SK-N-SH (cell line): ENCODE measurements at regions not wholly inside any gene's neighbourhood (a gene's known extent, or its start where the extent isn't known, plus 50 kb on each side); places are given as distances from the start of the nearest gene placed in this dataset.

Experiments
- CTCF ChIA-PET: fragments of 300-600, 350-600 bp; formaldehyde crosslinking; extraction: SDS; loops from one replicate; lab custom pipeline; 2021; lab: Yijun Ruan, JAX
- POLR2A ChIA-PET: fragments of 350-600 bp; sonication (Branson Sonifier 250); formaldehyde crosslinking; extraction: SDS; loops from one replicate; lab custom pipeline; 2020; ENCODE audit warnings: antibody characterized with exemption, inconsistent platforms; lab: Yijun Ruan, JAX
- DNase-seq: peaks from one replicate; pipeline ENCODE4 v3.0.0; 2012
- H2AFZ ChIP-seq: fragments of 200-600 bp; sonication (generic); 2 replicates; pipeline ENCODE4 v1.8.1; 2016; ENCODE audit warnings: antibody characterized with exemption, mild to moderate bottlenecking, low read depth
- H3F3A ChIP-seq: fragments of 200-600 bp; sonication (generic); replicated peaks from 2 replicates; pipeline ENCODE3; 2016; ENCODE audit warnings: antibody characterized with exemption, mild to moderate bottlenecking; ENCODE audit not compliant: insufficient read depth
- H3K27ac ChIP-seq, 2 experiments: fragments of 200-500 bp in 1 of 2; fragments of 200-600 bp in 1 of 2; sonication (Bioruptor generic) in 1 of 2; sonication (generic), shearing (Covaris generic) in 1 of 2; 2 replicates each; pipeline versions ENCODE4 v1.5.1 to v1.6.1; 2014 to 2016; ENCODE audit warnings: low read depth in 2 of 2, inconsistent platforms in 1 of 2, low read length in 1 of 2, mild to moderate bottlenecking in 1 of 2, mixed read lengths in 1 of 2
- H3K27me3 ChIP-seq: fragments of 200-600 bp; sonication (generic), shearing (Covaris generic); 2 replicates; pipeline ENCODE4 v1.6.1; 2016; ENCODE audit warnings: mixed run types; ENCODE audit not compliant: insufficient read depth
- H3K36me3 ChIP-seq, 2 experiments: fragments of 200-500 bp in 1 of 2; fragments of 200-600 bp in 1 of 2; sonication (Bioruptor generic) in 1 of 2; sonication (generic) in 1 of 2; replicated peaks in 1 of 2; 2 replicates each; pipeline versions ENCODE3 to v1.5.1; 2014 to 2016; ENCODE audit warnings: low read length in 1 of 2, mild to moderate bottlenecking in 1 of 2; ENCODE audit not compliant: insufficient read depth in 2 of 2, control insufficient read depth in 1 of 2
- H3K4me1 ChIP-seq, 2 experiments: fragments of 200-500 bp in 1 of 2; fragments of 200-600 bp in 1 of 2; sonication (Bioruptor generic) in 1 of 2; sonication (generic), shearing (Covaris generic) in 1 of 2; 2 replicates each; pipeline versions ENCODE4 v1.5.1 to v1.6.1; 2014 to 2016; ENCODE audit warnings: low read depth in 1 of 2, low read length in 1 of 2, mixed run types in 1 of 2; ENCODE audit not compliant: insufficient read depth in 2 of 2, control insufficient read depth in 1 of 2
- H3K4me2 ChIP-seq: fragments of 200-600 bp; sonication (generic), shearing (Covaris generic); 2 replicates; pipeline ENCODE4 v1.6.1; 2017; ENCODE audit warnings: mixed run types
- H3K4me3 ChIP-seq, 2 experiments: fragments of 200-500 bp in 1 of 2; fragments of 200-600 bp in 1 of 2; sonication (Bioruptor generic) in 1 of 2; sonication (generic), shearing (Covaris generic) in 1 of 2; 2 replicates each; pipeline versions ENCODE4 v1.5.1 to v1.8.1; 2014 to 2016; ENCODE audit warnings: low read depth in 2 of 2, inconsistent platforms in 1 of 2, low read length in 1 of 2, mild to moderate bottlenecking in 1 of 2, mixed read lengths in 1 of 2, moderate library complexity in 1 of 2
- H3K79me2 ChIP-seq: fragments of 200-600 bp; sonication (generic); 2 replicates; pipeline ENCODE4 v1.8.1; 2017; ENCODE audit warnings: mild to moderate bottlenecking; ENCODE audit not compliant: insufficient read depth
- H3K9ac ChIP-seq: fragments of 200-600 bp; sonication (generic); 2 replicates; pipeline ENCODE4 v1.6.1; 2017; ENCODE audit warnings: mixed run types
- H3K9me2 ChIP-seq: fragments of 200-600 bp; sonication (generic); 2 replicates; pipeline ENCODE4 v1.6.1; 2017; ENCODE audit warnings: mixed run types
- H3K9me3 ChIP-seq: fragments of 200-600 bp; sonication (generic); 2 replicates; pipeline ENCODE4 v1.6.1; 2017; ENCODE audit warnings: mixed run types, mild to moderate bottlenecking, moderate library complexity
- H4K20me1 ChIP-seq: fragments of 200-600 bp; sonication (generic); 2 replicates; pipeline ENCODE4 v1.6.1; 2017; ENCODE audit warnings: mild to moderate bottlenecking, mixed run types; ENCODE audit not compliant: insufficient read depth
- CHD2 ChIP-seq: fragments of 150-350 bp; IDR thresholded peaks from 2 replicates; pipeline ENCODE4 v1.6.1; 2018; ENCODE audit warnings: low read length; ENCODE audit not compliant: partially characterized antibody
- CTCF ChIP-seq: fragments of 200-600 bp; sonication (generic); IDR thresholded peaks from 2 replicates; pipeline ENCODE4 v1.6.1; 2017; ENCODE audit warnings: antibody characterized with exemption, mild to moderate bottlenecking, moderate library complexity
- ELF1 ChIP-seq: IDR thresholded peaks from 2 replicates; pipeline ENCODE4 v1.4.0; 2012
- EP300 ChIP-seq, 2 experiments: IDR thresholded peaks; 2 replicates each; pipeline versions ENCODE4 v1.4.0 to v1.6.1; 2012; ENCODE audit warnings: borderline replicate concordance in 1 of 2, low read depth in 1 of 2, low read length in 1 of 2
- FOSL2 ChIP-seq: IDR thresholded peaks from 2 replicates; pipeline ENCODE4 v1.4.0; 2012; ENCODE audit warnings: low read depth, mild to moderate bottlenecking, moderate library complexity, borderline replicate concordance
- GABPA ChIP-seq: IDR thresholded peaks from 2 replicates; pipeline ENCODE4 v1.4.0; 2012; ENCODE audit warnings: low read depth, mild to moderate bottlenecking
- GATA2 ChIP-seq: sonication (generic); formaldehyde crosslinking; IDR thresholded peaks from 2 replicates; pipeline ENCODE4 v1.5.0; 2020; ENCODE audit warnings: mild to moderate bottlenecking, missing genetic modification reagents
- JUND ChIP-seq: IDR thresholded peaks from 2 replicates; pipeline ENCODE4 v1.4.0; 2012
- MAX ChIP-seq: IDR thresholded peaks from 2 replicates; pipeline ENCODE4 v1.4.0; 2012; ENCODE audit warnings: low read depth
- MXI1 ChIP-seq: IDR thresholded peaks from 2 replicates; pipeline ENCODE4 v1.6.1; 2012; ENCODE audit warnings: mild to moderate bottlenecking, low read depth, low read length, improper control_type of control experiment
- PBX3 ChIP-seq: IDR thresholded peaks from 2 replicates; pipeline ENCODE4; 2012
- RAD21 ChIP-seq: IDR thresholded peaks from 2 replicates; pipeline ENCODE4 v1.6.1; 2012; ENCODE audit warnings: mild to moderate bottlenecking, low read length
- RCOR1 ChIP-seq: fragments of 150-350 bp; IDR thresholded peaks from 2 replicates; pipeline ENCODE4 v1.6.1; 2017; ENCODE audit warnings: antibody characterized with exemption, low read length
- RFX5 ChIP-seq: IDR thresholded peaks from 2 replicates; pipeline ENCODE4 v1.6.1; 2012; ENCODE audit warnings: mild to moderate bottlenecking, improper control_type of control experiment, low read length
- SIN3A ChIP-seq: IDR thresholded peaks from 2 replicates; pipeline ENCODE4 v1.6.1; 2012; ENCODE audit warnings: low read depth, mild to moderate bottlenecking, low read length, moderate library complexity, borderline replicate concordance
- USF2 ChIP-seq: fragments of 150-350 bp; IDR thresholded peaks from 2 replicates; pipeline ENCODE4 v1.6.1; 2017; ENCODE audit warnings: antibody characterized with exemption, low read length, low read depth, borderline replicate concordance
- YY1 ChIP-seq: IDR thresholded peaks from 2 replicates; pipeline ENCODE4 v1.4.0; 2012; ENCODE audit warnings: low read depth, mild to moderate bottlenecking
- WGBS: methylation state at CpG from one replicate; pipeline ENCODE4 v1.1.6; 2017; ENCODE audit warnings: low lambda C conversion rate; 5-methylcytosine and 5-hydroxymethylcytosine counted together

GRCh38 chr6:2476376-2476775 lies 231.0 kb upstream of the GMDS start:
- Histone ChIP-seq H2AFZ (no peak overlapping the region), H3K4me1 (peaks cover 0 to 12% of the 10 kb centered on the region in 2 experiments; a peak in 1 of 4 replicates), H3K4me2 (no peak overlapping the region), H3F3A (no peaks in the 10 kb centered on the region), H3K27ac (no peak overlapping the region), H3K27me3 (peaks cover 7% of the 10 kb centered on the region; the same call in 1 of the 2 replicates), H3K4me3 (no peak overlapping the region), H3K9me3 (no peaks in the 10 kb centered on the region), H4K20me1 (no peaks in the 10 kb centered on the region), H3K36me3 (no peaks in the 10 kb centered on the region), H3K79me2 (no peaks in the 10 kb centered on the region), H3K9ac (no peak overlapping the region), H3K9me2 (no peaks in the 10 kb centered on the region)
- ChIA-PET POLR2A (no interaction called here), CTCF (no interaction called here)
- TF ChIP-seq CHD2 (no peak), USF2 (no peak), RCOR1 (no peak), JUND (no peak), FOSL2 (no peak), SIN3A (no peak)
- no peak for DNase-seq
- 16% methylated on average over 4 of the region's 4 CpGs for whole genome bisulfite sequencing

- H3K36me3 ChIP-seq: no peaks in the 10 kb centered on the region
- ChIA-PET CTCF (interaction anchor here (1.6 kb wide), 1 partner anchor 10 kb away, joined by 3 read pairs; no protein-coding TSS in a partner anchor), POLR2A (no interaction called here)
- no peaks in the 10 kb centered on the region for H3K79me2 ChIP-seq
- no peaks in the 10 kb centered on the region for H3K9me3 ChIP-seq
- H2AFZ ChIP-seq: no peak overlapping the region
- H3K27ac ChIP-seq: no peak overlapping the region
- H3K4me1 ChIP-seq: no peaks in the 10 kb centered on the region
- 40% methylated on average over 9 of the region's 9 CpGs for WGBS
- DNase-seq: no peak
- H3K4me3 ChIP-seq: no peak overlapping the region
- no peak overlapping the region for H3K4me2 ChIP-seq
- H4K20me1 ChIP-seq: no peaks in the 10 kb centered on the region
- TF ChIP-seq GATA2 (CRISPR knock-in tag) (no peak), EP300 (IDR thresholded peaks at IDR 0.05; ENCODE audit: borderline replicate concordance in 1 of 2, low read depth in 1 of 2, low read length in 1 of 2) (no peak), RCOR1 (no peak), RFX5 (no peak), MAX (no peak), MXI1 (no peak)
- peaks cover 21% of the 10 kb centered on the region; the same call in 1 of the 2 replicates for H3K27me3 ChIP-seq
- H3K9me2 ChIP-seq: no peaks in the 10 kb centered on the region
- H3F3A ChIP-seq: no peaks in the 10 kb centered on the region
- H3K9ac ChIP-seq: no peak overlapping the region
Observed at GRCh38 chr6:2471472-2471871, 226.1 kb upstream of the GMDS start.

GRCh38 chr6:2469428-2469827 lies 224.0 kb upstream of the GMDS start:
- 51% methylated on average over 7 of the region's 8 CpGs for WGBS
- H3K4me2 ChIP-seq: no peak overlapping the region
- no peaks in the 10 kb centered on the region for H4K20me1 ChIP-seq
- H3K4me3 ChIP-seq: no peak overlapping the region
- no peak for DNase-seq
- H3K9ac ChIP-seq: no peak overlapping the region
- ChIA-PET POLR2A (no interaction called here), CTCF (interaction anchor here (1.2 kb wide), 1 partner anchor 20 kb away, joined by 4 read pairs; no protein-coding TSS in a partner anchor)
- H3K79me2 ChIP-seq: no peaks in the 10 kb centered on the region
- H3K4me1 ChIP-seq: no peaks in the 10 kb centered on the region
- no peaks in the 10 kb centered on the region for H3K9me2 ChIP-seq
- no peaks in the 10 kb centered on the region for H3F3A ChIP-seq
- no peaks in the 10 kb centered on the region for H3K36me3 ChIP-seq
- no peak overlapping the region for H3K27ac ChIP-seq
- H3K9me3 ChIP-seq: no peaks in the 10 kb centered on the region
- H3K27me3 ChIP-seq: peaks cover 23% of the 10 kb centered on the region; the same call in 1 of the 2 replicates
- H2AFZ ChIP-seq: no peak overlapping the region
- no peak for TF ChIP-seq GABPA
- no peak for TF ChIP-seq USF2
- TF ChIP-seq GATA2 (CRISPR knock-in tag): no peak
- TF ChIP-seq YY1: no peak
- TF ChIP-seq JUND: no peak
- no peak for TF ChIP-seq MAX
- TF ChIP-seq PBX3: no peak
- no peak for TF ChIP-seq ELF1
- no peak for TF ChIP-seq RAD21
- no peak for TF ChIP-seq CTCF
- no peak for TF ChIP-seq EP300 (IDR thresholded peaks at IDR 0.05; ENCODE audit: borderline replicate concordance in 1 of 2, low read depth in 1 of 2, low read length in 1 of 2)
- no peak for TF ChIP-seq CHD2
